Epithelial cell of prostate (primary cell): ENCODE measurements at regions not wholly inside any gene's neighbourhood (a gene's known extent, or its start where the extent isn't known, plus 50 kb on each side); places are given as distances from the start of the nearest gene placed in this dataset.

Experiments used
- DNase-seq: peaks from one replicate; pipeline ENCODE4 v3.0.0-alpha.2; 2011; ENCODE audit warnings: low read depth, low spot score
- H3K27ac ChIP-seq: fragments of 450-650 bp; 2 replicates; pipeline ENCODE4 v1.5.1; 2017; ENCODE audit warnings: mild to moderate bottlenecking

DNA sequence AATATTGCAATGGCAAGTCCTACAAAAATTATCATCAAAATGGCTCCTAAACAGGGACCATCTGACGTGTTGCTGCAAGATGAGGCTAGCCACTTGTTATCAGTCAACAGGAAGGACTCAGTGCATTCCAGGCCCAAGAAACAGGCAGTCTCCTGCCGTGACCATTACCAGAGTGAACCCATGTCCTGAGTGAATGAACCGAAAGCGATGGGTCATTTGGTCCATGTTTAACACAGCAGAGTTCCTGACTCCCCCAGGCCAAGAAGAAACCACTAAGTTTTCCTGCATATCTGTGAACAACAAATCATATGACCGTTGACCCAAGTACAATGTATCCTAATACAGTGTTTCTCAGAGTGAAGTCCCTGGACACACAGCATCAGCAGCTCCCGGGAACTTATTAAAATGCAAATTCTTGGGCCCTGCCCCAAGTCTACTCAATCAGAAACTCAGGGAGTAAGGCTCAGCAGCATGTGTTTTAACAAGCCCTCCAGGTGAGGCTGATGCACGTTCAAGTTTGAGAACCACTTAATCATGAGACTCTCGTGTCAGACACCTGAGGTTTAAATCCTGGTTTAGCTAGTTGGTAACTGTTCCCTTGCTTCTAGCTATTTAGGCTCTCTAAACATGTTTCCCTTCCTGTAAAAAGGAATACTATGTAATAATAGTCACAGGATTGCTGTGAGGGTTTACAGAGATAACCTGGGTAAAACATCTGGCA lies 429.4 kb upstream of the MAF start:
- DNase-seq, result no peak
- peak overlapping the region; percentile 32 for H3K27ac ChIP-seq

DNA sequence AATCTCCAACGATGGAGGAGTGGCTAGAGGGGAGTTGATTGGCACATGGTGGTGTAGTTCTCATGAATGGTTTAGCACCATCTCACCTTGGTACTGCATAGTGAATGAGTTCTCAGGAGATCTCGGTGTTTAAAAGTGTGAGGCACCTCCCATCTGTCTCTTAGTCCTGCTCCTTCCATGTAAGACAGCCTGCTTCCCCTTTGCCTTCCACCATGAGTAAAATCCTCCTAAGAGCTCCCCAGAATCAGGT lies 428.8 kb upstream of the MAF start:
- H3K27ac ChIP-seq, result no peak overlapping the region
- DNase-seq, result no peak

DNA sequence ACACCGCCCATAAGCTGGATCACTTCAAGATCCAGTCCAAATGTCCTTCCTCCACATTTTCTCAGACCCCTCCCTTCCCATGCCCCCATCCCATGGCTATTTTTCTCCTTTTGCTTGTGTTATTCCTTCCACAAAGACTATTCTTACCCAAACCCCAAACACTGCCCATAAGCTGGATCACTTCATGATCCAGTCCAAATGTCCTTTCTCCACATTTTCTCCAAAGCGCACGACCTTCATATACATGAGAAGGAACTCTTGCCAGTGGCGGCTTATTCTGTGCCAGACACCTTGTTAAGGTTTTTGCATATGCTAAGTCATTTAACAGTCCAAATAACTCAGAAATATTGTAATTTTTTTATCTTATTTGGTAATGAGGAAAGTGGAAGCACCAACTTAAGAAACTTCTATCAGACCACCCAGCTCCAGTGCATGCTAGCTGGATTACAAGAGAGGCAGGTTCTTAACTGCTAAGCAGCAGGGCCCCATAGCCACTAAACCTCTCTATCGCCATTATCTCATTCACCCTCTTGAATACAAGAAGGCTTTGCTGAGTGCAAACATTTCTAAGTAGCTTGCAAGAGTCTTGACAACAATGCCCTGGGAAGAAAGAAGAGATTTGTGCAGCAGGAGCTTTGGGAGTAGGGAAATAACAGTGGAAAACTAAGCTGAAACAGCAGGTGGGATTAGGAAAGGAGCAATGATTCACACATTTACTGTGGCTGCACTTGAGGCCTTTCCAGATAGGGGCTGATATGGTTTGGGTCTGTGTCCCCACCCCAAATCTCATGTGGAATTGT lies 428.2 kb upstream of the MAF start:
- no peak for DNase-seq

DNA sequence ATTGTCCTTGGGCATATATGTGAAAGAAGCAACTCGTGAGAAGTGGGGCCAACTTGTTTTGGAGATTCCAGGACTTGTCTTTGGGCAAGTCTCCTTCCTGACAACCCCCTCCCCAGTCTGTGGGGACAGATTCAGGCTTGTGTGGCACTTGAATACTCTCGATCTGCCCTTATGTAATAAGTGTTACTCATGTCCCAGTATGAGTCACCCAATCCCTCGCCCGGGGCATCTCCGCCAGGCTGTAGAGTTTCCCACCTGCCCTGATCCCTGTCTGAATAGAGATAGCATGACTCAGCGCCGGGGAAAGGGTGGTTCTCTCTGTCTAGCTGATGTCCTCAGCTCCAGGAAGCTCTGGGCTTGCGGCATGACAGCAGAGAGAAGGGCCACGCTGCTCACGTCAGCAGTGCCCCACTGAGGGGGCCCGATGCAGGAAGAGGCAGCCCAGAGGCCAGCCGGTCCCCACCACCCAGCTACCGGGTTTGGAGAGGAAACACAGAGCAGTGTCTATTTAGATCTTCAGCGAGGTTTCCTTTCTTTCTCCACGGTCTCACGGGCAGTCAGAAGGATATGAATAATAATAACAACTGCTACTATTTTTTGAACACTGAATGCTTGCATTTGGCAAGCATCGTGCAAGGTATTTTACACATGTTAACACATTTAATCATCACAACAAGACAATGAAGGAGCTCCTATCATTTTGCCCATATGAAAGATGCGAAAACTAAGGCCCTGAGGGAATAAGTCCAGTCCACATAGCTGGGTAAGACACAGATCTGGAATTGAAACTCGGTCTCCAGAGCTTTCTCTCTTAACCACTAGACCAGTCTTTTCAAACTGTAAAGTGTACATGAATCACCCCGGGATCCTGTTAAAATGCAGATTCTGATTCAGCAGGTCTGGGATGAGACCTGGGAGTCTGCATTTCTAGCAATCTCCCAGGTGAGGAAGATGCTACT lies 426.7 kb upstream of the MAF start:
- peak; percentile 93 for DNase-seq
- H3K27ac ChIP-seq, result peak overlapping the region; percentile 90

More for the DNA sequence above, 428.2 kb upstream of the MAF start:
- no peak overlapping the region for H3K27ac ChIP-seq

DNA sequence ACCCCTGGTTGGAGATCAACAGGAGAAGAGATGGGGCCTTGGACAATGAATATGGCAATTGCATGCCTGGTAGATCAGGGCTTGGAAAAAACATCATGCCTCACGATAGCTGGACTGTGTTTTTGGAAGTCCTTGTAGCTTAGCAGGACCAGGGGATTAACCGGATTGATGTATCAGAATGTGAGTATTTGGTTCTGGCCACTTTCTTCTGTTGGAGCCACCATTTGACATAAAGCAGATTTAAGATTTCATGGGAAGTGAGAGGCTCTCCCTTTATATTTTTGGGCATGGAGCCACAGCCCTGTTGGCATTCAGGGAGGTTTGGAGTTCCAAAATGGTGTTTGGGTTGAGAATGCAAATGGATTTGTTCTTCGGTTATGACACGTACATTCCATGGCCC lies 424.7 kb upstream of the MAF start:
- no peak overlapping the region for H3K27ac ChIP-seq
- no peak for DNase-seq

DNA sequence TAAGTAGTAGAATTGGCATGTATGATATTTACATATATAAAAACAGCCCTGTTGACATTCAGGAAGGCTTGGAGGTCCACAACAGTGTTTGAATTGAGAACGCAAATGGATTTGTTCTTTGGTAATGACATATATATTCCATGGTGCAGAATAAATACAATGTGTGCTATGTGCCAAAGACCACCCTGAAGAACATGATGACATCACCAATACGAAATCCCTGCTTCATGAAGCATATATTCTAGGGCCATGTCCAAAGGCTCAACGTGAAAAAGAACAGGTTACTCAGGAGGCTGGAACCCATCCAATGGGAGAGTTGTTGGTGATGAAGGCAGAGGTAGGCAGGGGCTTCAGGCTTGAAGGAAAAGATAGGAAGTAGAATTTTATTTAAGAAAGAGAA lies 423.9 kb upstream of the MAF start:
- no peak for DNase-seq
- H3K27ac ChIP-seq, result peak overlapping the region; percentile 37

DNA sequence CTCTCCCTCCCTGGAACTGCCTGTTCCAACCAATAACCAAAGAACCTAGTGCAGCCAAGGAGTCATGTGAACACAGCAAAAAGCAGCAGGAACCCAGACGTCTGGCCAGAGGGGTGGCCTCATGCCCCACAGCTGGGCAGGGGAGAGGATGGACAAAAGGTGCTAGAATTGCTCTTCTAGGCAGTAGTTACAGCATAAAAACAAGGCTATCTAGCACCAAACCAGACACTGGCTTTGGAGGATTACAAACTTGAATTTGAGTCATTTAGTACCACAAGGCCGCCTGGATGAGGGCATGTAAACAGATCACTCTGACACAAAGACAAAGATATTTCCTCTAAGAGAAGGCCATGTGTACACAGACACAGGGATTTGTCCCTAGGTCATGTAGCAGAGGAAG lies 423.3 kb upstream of the MAF start:
- DNase-seq, result no peak

DNA sequence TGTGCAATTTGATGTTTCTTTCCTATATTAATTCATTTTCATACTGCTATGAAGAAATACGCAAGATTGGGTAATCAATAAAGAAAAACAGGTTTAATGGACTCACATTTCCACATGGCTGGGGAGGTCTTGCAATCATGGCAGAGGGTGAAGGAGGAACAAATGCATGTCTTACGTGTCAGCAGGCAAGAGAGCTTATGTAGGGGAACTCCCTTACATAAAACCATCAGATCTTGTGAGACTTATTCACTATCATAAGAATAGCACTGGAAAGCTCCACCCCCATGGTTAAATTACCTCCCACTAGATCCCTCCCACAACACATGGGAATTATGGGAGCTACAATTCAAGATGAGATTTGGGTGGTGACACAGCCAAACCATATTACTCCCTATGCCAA lies 418.9 kb upstream of the MAF start:
- H3K27ac ChIP-seq, result no peak overlapping the region
- no peak for DNase-seq

More for the DNA sequence above, 423.3 kb upstream of the MAF start:
- H3K27ac ChIP-seq, result peak overlapping the region; percentile 37

DNA sequence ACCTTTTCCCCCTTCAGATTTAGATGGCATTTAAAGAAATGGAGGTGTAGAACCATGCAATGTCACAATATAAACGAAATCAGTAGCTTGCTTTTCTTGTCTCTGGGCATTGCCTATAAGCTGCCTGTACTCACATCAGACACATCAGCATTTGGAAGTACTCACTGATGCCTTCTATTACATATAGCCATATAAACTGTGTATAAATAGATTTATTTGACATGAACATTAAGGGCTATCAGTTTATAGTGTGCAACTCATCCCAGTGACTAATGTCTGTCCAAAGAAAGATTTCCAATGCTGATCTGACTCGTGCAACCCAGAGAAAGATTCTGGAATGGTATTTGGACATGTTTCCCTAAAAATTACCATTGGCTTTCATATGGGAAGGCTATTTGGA lies 417.9 kb upstream of the MAF start:
- H3K27ac ChIP-seq, result no peak overlapping the region
- no peak for DNase-seq

DNA sequence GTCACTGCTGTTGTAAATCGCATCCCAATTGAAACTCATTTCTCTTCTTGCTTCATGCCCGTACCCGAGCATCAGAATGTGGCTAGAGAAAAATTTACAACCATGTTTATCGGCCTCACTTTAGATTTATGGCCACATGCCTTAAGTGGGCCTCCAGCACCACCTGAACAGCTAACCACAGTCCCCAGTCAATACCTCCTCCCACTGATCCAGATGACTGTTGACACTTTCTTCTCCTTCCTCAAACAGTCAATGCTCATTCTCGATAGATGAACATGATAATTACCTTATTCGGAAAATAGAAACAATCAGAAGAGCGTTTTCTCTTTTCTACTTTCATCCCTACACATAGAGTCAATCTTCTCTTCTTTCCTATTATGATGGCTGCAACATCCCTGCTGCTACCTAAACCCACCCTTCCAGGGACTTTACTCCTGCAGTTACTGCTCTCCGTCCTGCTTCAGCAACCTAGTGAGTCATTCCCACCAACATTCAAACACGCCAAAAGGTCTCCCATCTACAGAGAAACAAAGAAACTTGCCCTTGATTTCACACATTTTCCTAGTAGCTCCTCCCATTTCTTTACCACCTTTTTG lies 416.3 kb upstream of the MAF start:
- no peak overlapping the region for H3K27ac ChIP-seq
- DNase-seq, result no peak

DNA sequence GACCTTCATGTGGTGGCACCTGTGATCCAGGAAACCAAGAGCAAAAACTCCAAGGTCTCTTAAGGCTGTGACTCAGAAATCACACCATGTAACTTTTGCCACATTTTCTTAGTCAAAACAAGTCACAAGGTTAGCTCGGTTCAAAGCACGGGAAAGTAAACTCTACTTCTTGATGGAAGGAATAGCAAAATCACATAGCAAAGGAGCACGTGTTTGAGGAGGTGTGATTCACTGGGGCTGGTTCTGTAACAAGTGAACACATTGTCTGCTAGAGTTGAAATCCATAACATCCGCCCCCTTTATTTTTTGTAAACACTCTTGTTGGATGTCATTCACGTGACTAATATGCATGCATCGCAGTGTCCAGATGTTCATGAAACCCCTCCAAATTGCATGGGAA lies 415.0 kb upstream of the MAF start:
- H3K27ac ChIP-seq, result no peak overlapping the region
- no peak for DNase-seq

DNA sequence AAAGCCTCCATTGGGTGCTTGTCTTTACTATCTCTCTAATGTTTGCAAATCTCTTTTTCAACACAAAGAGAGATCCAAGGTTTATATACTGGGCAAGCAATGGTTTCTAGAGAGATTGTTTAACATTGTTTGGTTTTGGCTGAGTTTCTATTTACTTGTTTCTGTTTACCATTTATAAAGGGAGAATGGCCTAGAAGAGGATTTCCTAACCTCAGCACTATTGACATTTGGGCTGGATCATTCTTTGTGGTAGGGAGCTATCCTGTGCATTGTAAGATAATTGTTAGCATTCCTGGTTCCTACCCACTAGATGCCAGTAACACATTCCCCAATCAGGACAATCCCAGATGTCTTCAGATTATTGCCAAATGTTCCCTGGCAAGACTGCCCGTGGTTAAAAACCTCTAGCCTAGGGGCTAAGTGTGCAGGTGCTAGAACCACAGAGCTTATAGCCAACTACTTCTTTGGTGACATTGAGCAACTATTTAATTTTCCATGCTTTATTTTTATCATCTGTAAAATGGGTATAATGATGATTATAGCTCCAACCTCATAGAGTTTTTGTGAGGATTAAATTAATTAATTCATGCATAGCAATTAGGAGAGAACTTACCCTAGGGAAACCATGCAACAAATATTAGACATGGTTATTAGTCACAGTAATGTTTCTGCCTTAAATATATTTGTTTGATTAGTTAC lies 413.9 kb upstream of the MAF start:
- no peak overlapping the region for H3K27ac ChIP-seq
- no peak for DNase-seq

DNA sequence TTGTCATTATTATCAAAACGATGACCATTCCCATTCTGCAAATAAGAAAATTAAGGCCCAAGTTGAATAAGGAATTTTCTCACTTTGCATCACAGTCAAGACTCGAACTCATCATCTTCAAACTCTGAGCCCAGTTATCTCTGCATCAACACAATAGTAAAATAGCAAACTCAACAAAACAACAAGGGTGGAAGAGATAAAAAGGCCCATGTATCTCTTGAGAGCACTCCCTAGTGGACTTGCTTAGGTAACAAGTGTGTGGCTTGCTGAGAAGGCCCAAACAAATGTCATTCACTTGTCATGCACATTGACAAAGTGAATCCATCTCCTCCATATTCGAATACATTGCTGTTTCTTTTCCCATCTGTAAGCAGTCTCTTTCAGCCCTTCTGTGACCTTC lies 412.0 kb upstream of the MAF start:
- DNase-seq, result no peak
- H3K27ac ChIP-seq, result no peak overlapping the region

DNA sequence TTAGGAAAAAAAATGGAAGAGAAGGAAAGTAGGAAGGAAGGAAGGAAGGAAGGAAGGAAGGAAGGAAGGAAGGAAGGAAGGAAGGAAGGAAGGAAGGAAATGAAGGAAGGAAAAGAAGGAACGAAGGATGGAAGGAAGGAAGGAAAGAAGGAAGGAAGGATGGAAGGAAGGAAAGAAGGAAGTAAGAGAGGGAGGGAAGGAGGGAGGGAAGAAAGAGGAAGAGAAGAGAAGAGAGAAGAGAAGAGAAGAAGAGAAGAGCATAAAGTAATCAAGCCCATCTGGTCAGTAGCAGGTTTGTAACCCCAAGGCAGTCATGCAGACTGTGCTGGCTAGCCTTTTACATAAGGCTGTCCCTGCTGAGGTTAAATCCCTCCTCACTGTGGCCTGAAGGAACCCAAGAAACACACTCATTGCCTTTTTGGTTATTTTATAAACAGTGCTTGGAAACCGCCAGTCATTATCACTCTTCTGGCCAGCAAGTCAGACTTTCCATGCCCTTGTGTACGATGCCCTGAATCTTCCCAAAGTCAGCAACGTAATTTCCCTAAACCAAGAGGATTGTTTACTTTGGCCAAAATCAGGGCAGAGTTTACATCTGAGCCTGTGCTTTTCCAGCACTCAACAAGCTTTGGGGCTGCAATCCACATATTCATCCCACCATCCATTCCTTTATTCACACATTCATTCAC lies 409.6 kb upstream of the MAF start:
- no peak for DNase-seq
- no peak overlapping the region for H3K27ac ChIP-seq

DNA sequence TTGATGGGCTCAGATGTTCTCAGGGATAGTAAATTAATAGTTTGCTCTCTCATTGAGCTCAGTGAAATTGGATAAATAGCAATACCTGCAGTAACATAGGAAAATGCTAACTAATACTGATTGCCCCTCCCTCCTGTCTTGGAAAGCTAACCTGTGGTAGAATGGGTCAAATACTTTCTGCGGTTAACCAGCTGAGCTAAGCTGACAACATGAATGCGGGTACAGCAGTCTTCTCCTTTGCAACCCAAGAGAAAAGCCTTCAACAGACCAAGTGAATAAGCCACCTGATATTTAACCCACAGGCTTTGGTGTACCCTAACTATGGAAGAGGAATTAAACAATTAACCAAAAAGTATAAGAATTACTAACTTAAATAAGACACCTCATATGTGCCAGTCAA lies 408.3 kb upstream of the MAF start:
- H3K27ac ChIP-seq, result no peak overlapping the region
- DNase-seq, result no peak

DNA sequence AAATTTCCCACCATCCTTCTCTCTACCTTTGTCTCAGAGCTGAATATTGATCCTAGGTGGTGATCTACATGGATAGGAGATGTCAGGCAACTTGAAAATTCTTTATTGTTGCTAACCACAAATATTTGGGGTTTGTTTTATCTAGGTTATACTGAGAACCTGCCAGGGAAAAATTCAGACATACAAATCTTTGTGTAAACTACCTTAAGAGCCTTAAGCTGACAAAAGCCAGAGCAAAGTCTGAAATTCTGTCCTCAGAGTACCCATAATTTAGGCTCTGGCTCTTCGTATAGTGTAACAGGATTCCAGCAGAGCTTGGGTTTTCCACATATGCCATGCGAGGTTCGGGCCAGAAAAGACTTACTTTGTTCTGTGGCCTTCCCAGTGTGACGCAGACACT lies 406.7 kb upstream of the MAF start:
- H3K27ac ChIP-seq, result no peak overlapping the region
- DNase-seq, result no peak

DNA sequence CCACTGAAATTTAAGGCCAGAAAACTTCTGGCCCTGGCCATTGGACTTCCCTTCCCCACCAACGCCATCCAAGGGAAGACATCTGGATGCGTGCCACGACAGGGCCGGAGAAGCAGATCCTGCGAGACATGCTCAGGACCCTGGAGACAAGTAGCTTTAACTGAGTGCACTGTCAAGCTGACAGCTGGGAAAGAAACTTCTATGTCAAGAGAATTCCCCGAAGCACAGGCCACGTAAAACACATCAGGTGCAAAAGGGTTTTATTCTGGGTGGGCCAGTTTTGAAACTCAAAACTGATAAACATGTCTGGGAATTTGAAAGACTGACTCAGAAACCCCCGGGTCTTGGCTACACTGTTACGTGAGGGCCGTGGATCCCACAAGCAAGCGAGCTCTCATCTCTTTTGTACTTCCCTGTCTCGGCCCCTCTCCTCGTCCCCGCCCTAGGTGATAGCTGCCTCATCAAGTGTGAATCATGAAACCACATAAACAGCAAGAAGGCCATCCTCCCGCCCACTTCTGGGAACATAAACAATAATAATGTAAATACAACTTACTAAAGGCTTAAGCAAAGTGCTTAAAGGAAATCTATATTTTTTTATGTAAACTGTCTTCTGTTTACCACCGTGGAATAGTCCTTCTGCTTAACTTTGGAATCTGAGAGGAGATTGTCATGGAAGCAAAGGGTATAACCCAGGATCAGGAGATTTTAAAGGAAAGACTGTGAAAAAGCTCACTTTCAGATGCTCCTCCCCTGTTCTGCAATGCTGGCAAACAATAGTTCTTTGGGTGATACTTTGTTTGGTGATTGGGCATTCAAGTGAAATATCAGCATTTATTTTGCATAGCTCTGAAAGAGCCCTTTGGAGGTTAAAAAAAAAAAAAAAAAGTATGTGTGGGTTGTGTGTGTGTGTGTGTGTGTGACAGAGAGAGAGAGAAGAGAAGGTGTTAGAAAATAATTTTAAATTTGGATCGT lies 406.0 kb upstream of the MAF start:
- DNase-seq, result peak; percentile 63
- no peak overlapping the region for H3K27ac ChIP-seq

DNA sequence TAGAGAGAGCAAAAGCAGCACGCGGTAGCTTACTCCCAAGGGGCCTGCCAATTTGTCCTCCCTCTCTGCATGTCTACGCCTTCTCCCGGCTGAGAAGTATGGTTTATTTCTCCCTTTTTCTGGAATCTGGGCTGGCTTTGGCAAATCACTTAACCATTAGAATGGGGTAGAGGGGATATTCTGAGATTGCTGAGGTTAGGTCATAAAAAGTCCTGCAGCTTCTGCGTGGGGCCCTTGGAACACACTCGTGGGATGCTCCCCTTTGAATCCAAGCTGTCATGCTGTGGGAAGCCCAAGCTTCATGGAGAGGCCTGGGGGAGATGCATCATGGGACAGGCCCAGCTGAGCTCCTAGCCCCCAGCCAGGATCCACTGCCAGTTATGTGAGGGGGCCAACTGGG lies 403.6 kb upstream of the MAF start:
- no peak for DNase-seq
- H3K27ac ChIP-seq, result no peak overlapping the region
